ENCODE measurements at regions not wholly inside any gene's neighbourhood (a gene's known extent, or its start where the extent isn't known, plus 50 kb on each side); places are given as distances from the start of the nearest gene placed in this dataset.

DNA sequence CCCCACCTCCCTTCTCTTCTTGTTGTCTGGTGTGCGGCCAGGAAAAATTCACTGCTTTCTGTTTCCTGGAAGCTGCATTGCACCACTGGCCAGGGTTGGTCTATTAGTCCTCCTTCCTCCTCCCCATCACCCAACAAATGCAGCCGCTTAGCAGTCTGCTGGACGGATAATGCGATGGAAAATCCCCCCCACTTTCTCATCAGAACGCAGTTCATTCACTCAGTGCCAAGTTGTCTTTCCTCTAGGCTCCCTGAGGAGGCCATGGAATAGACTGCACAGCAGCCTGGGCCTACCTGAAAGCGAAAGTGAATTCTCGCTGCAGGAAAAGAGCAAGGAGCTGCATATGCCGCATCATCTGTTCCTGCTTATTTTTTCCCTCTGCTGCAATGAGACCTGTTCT lies 513.6 kb downstream of the METTL15 start:
- TF ChIP-seq CTCF (IDR thresholded peaks at IDR 0.05 in 4 of 5, conservative IDR thresholded peaks at IDR 0.05 in 1 of 5) (no peak), POLR2A (IDR thresholded peaks at IDR 0.05) (no peak)
